ENCODE measurements at regions not wholly inside any gene's neighbourhood (a gene's known extent, or its start where the extent isn't known, plus 50 kb on each side); places are given as distances from the start of the nearest gene placed in this dataset.

DNA sequence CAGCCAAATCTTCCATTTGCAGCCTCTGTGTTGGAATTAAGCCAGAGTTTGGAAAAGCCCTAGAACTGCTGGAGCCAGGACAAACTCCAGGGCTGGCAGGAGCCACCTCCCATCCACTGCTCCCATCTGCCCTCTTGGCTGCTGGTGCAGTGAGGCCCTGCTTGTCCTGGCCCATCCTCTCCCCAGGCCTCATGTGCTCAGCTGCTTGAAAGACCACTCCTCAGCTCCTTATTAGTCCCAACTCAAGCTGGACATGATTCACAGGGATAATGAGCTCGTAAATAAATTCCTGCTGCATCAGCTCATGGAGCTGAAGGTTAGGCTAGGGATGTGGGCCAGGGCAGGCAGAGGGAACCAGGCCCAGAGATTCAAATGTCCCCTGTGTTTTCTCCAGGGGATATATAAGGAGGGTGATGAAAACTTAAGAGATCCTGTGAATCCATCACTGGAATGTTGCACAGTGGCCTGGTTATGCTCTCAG lies 282.8 kb downstream of the RPS24 start:
- Histone ChIP-seq H3K27ac (ENCODE audit: low read length) (peak overlapping the region; percentile 11), H3K4me1 (ENCODE audit: control insufficient read depth, insufficient read depth, low read length) (no peaks in the 10 kb centered on the region), H3K36me3 (ENCODE audit: control insufficient read depth, insufficient read depth, low read length) (no peaks in the 10 kb centered on the region), H3K4me3 (ENCODE audit: low read length) (no peak overlapping the region), H3K27me3 (ENCODE audit: control insufficient read depth, insufficient read depth, low read length) (no peaks in the 10 kb centered on the region), H3K9me3 (ENCODE audit: control insufficient read depth, low read depth, low read length) (no peaks in the 10 kb centered on the region)
- no peak for DNase-seq
- no CpG with 5 or more reads among the region's 1 CpG for WGBS (ENCODE audit: insufficient coverage, low lambda C conversion rate)

DNA sequence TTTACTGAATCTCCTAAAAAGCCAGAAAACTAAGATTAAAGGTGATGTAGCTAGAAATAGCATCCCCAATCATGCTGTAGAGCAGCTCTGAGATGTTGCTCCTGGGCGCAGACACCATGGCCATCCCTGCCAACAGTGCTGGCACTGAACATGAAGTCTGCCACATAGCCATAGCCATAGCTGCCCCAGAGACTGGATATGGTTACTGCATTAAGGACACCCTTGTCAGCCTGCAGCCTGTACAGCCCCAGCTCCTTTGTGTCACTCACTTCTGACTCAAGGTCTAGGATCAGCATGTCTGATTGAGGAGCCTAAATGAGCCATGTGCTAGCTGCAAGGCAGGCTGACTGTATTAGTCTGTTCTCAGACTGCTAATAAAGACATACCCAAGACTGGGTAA lies 284.6 kb downstream of the RPS24 start:
- DNase-seq, result no peak
- no peak overlapping the region for H3K27ac ChIP-seq (ENCODE audit: low read length)
- no peak overlapping the region for H3K4me3 ChIP-seq (ENCODE audit: low read length)
- no peaks in the 10 kb centered on the region for H3K4me1 ChIP-seq (ENCODE audit: control insufficient read depth, insufficient read depth, low read length)
- H3K27me3 ChIP-seq (ENCODE audit: control insufficient read depth, insufficient read depth, low read length), result no peaks in the 10 kb centered on the region
- no peaks in the 10 kb centered on the region for H3K9me3 ChIP-seq (ENCODE audit: control insufficient read depth, low read depth, low read length)
- no peaks in the 10 kb centered on the region for H3K36me3 ChIP-seq (ENCODE audit: control insufficient read depth, insufficient read depth, low read length)
- no CpG with 5 or more reads among the region's 1 CpG for WGBS (ENCODE audit: insufficient coverage, low lambda C conversion rate)

- no peaks in the 10 kb centered on the region for H3K9me3 ChIP-seq (ENCODE audit: control insufficient read depth, low read depth, low read length)
- H3K36me3 ChIP-seq (ENCODE audit: control insufficient read depth, insufficient read depth, low read length), result no peaks in the 10 kb centered on the region
- no peaks in the 10 kb centered on the region for H3K4me1 ChIP-seq (ENCODE audit: control insufficient read depth, insufficient read depth, low read length)
- no CpG with 5 or more reads among the region's 7 CpGs for WGBS (ENCODE audit: insufficient coverage, low lambda C conversion rate)
- no peaks in the 10 kb centered on the region for H3K27me3 ChIP-seq (ENCODE audit: control insufficient read depth, insufficient read depth, low read length)
- H3K27ac ChIP-seq (ENCODE audit: low read length), result no peak overlapping the region
- DNase-seq, result no peak
- no peak overlapping the region for H3K4me3 ChIP-seq (ENCODE audit: low read length)
These were observed 285.7 kb downstream of the RPS24 start for GRCh38 chr10:78319371-78319770.

- no peak overlapping the region for H3K4me3 ChIP-seq (ENCODE audit: low read length)
- no peaks in the 10 kb centered on the region for H3K9me3 ChIP-seq (ENCODE audit: control insufficient read depth, low read depth, low read length)
- H3K4me1 ChIP-seq (ENCODE audit: control insufficient read depth, insufficient read depth, low read length), result no peaks in the 10 kb centered on the region
- DNase-seq, result no peak
- WGBS (ENCODE audit: insufficient coverage, low lambda C conversion rate), result no CpG with 5 or more reads among the region's 2 CpGs
- H3K36me3 ChIP-seq (ENCODE audit: control insufficient read depth, insufficient read depth, low read length), result no peaks in the 10 kb centered on the region
- no peak overlapping the region for H3K27ac ChIP-seq (ENCODE audit: low read length)
- no peaks in the 10 kb centered on the region for H3K27me3 ChIP-seq (ENCODE audit: control insufficient read depth, insufficient read depth, low read length)
These were observed 286.2 kb downstream of the RPS24 start for GRCh38 chr10:78319841-78320240.

- Histone ChIP-seq H3K4me3 (ENCODE audit: low read length) (no peak overlapping the region), H3K27me3 (ENCODE audit: control insufficient read depth, insufficient read depth, low read length) (no peaks in the 10 kb centered on the region), H3K9me3 (ENCODE audit: control insufficient read depth, low read depth, low read length) (peaks cover 4% of the 10 kb centered on the region), H3K36me3 (ENCODE audit: control insufficient read depth, insufficient read depth, low read length) (no peaks in the 10 kb centered on the region), H3K27ac (ENCODE audit: low read length) (no peak overlapping the region), H3K4me1 (ENCODE audit: control insufficient read depth, insufficient read depth, low read length) (no peaks in the 10 kb centered on the region)
- WGBS (ENCODE audit: insufficient coverage, low lambda C conversion rate), result 100% methylated on average over 1 of the region's 5 CpGs
- no peak for DNase-seq
These were observed 286.8 kb downstream of the RPS24 start for GRCh38 chr10:78320506-78320905.

DNA sequence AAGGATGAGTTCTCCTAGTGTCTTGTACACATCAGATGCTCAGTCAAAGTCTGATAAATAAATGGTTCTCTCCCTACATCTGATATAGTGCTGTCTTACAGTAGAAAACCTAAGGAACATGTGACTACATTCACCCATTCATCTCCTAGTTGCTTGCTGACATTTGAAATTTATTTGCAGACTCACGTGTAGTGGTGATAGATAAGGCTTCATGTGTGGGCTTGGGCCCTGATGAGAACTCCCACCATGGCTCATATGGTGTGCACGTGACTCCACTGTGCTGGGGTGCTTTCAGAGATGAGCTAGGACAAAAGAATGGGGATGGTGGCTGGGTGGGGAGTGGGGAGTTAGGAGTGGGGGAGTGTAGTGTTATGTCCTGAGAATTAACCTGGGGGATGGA lies 287.3 kb downstream of the RPS24 start:
- no peak overlapping the region for H3K27ac ChIP-seq (ENCODE audit: low read length)
- WGBS (ENCODE audit: insufficient coverage, low lambda C conversion rate), result no CpG with 5 or more reads among the region's 2 CpGs
- H3K4me1 ChIP-seq (ENCODE audit: control insufficient read depth, insufficient read depth, low read length), result no peaks in the 10 kb centered on the region
- H3K9me3 ChIP-seq (ENCODE audit: control insufficient read depth, low read depth, low read length), result peaks cover 7% of the 10 kb centered on the region
- H3K4me3 ChIP-seq (ENCODE audit: low read length), result no peak overlapping the region
- no peaks in the 10 kb centered on the region for H3K36me3 ChIP-seq (ENCODE audit: control insufficient read depth, insufficient read depth, low read length)
- no peaks in the 10 kb centered on the region for H3K27me3 ChIP-seq (ENCODE audit: control insufficient read depth, insufficient read depth, low read length)
- DNase-seq, result no peak

GRCh38 chr10:78321500-78321899 lies 287.8 kb downstream of the RPS24 start:
- H3K27me3 ChIP-seq (ENCODE audit: control insufficient read depth, insufficient read depth, low read length), result no peaks in the 10 kb centered on the region
- DNase-seq, result no peak
- no peaks in the 10 kb centered on the region for H3K4me1 ChIP-seq (ENCODE audit: control insufficient read depth, insufficient read depth, low read length)
- no CpG with 5 or more reads among the region's 4 CpGs for WGBS (ENCODE audit: insufficient coverage, low lambda C conversion rate)
- H3K27ac ChIP-seq (ENCODE audit: low read length), result no peak overlapping the region
- H3K36me3 ChIP-seq (ENCODE audit: control insufficient read depth, insufficient read depth, low read length), result no peaks in the 10 kb centered on the region
- no peak overlapping the region for H3K4me3 ChIP-seq (ENCODE audit: low read length)
- peaks cover 12% of the 10 kb centered on the region for H3K9me3 ChIP-seq (ENCODE audit: control insufficient read depth, low read depth, low read length)

DNA sequence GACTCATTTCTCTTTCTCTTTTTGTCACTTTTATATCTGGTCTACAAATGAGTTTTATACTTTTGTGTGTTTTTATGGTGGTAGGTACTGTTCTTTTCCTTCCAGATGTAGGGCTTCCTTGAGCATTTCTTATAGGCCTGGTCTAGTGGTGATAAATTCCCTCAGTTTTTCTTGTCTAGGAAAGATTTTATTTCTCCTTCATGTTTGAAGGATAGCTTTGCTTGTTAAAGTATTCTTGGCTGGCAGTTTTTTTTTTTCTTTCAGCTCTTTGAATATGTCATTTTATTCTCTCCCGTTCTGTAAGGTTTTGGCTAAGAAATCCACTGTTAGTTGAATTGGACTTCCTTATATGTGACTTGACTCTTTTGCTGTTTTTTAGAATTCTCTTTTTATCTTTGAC lies 292.7 kb downstream of the RPS24 start:
- H3K4me3 ChIP-seq (ENCODE audit: low read length), result no peak overlapping the region
- no peak for DNase-seq
- no peak overlapping the region for H3K27ac ChIP-seq (ENCODE audit: low read length)
- H3K36me3 ChIP-seq (ENCODE audit: control insufficient read depth, insufficient read depth, low read length), result no peaks in the 10 kb centered on the region
- WGBS (ENCODE audit: insufficient coverage, low lambda C conversion rate), result 100% methylated on average over 1 of the region's 1 CpG
- H3K27me3 ChIP-seq (ENCODE audit: control insufficient read depth, insufficient read depth, low read length), result no peaks in the 10 kb centered on the region
- peaks cover 24% of the 10 kb centered on the region for H3K9me3 ChIP-seq (ENCODE audit: control insufficient read depth, low read depth, low read length)
- no peaks in the 10 kb centered on the region for H3K4me1 ChIP-seq (ENCODE audit: control insufficient read depth, insufficient read depth, low read length)

DNA sequence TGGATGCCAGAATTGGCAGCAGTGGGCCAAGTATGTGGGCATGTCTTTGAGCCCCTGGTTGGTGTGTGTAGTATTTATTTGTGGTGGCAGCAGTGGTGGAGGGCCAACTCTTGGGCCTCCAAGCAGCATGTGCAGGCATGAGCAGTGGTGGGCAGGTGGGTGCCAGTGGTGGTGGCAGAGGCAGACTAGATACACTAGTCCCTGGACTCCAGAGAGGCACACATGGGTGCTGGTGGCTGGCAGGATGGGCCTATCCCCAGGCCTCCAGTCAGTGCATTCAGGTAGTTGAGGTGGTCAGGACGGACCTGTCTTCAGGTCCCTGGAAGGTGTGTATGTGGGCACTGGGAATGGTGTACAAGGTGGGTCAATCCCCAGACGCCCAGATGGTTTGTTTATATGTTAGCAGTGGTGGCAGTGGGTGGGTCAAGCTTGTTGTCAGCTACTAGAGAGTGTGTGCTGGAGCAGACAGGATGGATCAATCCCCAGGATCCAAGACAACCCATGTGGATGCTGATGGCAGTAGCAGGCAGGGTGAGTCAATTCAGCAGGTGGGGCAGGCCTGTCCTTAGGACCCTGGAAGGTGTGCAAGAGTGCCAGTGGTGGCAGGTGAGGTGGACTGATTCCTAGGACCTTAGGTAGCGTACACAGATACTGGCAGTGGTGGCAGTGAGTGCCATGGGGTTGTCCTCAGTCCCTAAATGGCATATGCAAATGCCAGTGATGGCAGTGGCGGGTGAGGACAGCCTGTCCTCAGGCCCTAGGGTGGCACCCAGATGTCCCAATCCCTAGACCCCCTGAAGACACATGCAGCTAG lies 294.3 kb downstream of the RPS24 start:
- Histone ChIP-seq H3K27ac (ENCODE audit: low read length) (no peak overlapping the region), H3K36me3 (ENCODE audit: control insufficient read depth, insufficient read depth, low read length) (no peaks in the 10 kb centered on the region), H3K4me1 (ENCODE audit: control insufficient read depth, insufficient read depth, low read length) (no peaks in the 10 kb centered on the region), H3K4me3 (ENCODE audit: low read length) (no peak overlapping the region), H3K9me3 (ENCODE audit: control insufficient read depth, low read depth, low read length) (peaks cover 24% of the 10 kb centered on the region), H3K27me3 (ENCODE audit: control insufficient read depth, insufficient read depth, low read length) (no peaks in the 10 kb centered on the region)
- DNase-seq, result no peak
- WGBS (ENCODE audit: insufficient coverage, low lambda C conversion rate), result no CpG with 5 or more reads among the region's 4 CpGs

DNA sequence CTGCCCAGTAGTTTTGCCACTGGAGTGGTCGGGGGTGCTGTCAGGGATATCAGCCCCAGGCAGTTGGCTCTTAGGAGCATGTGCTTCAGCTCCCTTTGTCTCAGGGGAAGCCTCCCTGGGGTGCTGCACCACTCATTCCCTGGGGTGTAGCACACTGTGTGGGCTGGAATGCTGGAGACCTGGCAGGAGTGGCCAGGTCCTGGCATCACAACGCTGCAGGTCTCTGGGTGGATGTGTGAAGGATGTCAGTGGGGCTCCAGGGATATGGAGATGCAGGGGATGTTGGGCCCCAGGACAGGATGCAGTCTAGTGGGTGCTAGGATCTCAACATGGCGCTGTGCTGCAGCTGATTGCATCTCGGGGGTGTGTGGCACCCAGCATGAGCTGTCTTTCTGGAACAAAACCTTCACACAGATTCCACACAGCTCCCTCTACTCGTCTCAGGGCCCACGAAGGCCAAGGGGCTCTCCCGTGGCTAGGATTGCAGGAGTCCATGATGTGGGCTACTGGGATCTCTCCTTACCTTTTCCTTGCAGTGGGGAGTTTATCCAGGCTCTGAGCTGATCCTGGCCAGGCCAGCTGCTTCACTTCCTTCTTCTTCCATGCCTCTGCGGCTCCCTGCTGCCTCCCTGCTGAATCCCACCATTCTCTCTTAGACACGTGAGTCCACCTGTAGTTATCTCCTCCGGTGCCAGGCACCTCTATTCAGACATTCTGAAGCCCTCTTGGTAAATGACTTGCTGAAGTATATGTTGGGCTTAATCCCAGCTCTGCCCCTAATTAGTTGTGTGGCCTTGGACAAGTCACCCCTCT lies 295.1 kb downstream of the RPS24 start:
- no CpG with 5 or more reads among the region's 10 CpGs for WGBS (ENCODE audit: insufficient coverage, low lambda C conversion rate)
- peaks cover 24% of the 10 kb centered on the region for H3K9me3 ChIP-seq (ENCODE audit: control insufficient read depth, low read depth, low read length)
- no peak for DNase-seq

More for the DNA sequence above, 295.1 kb downstream of the RPS24 start:
- Histone ChIP-seq H3K4me1 (ENCODE audit: control insufficient read depth, insufficient read depth, low read length) (no peaks in the 10 kb centered on the region), H3K27ac (ENCODE audit: low read length) (no peak overlapping the region), H3K4me3 (ENCODE audit: low read length) (no peak overlapping the region), H3K27me3 (ENCODE audit: control insufficient read depth, insufficient read depth, low read length) (no peaks in the 10 kb centered on the region), H3K36me3 (ENCODE audit: control insufficient read depth, insufficient read depth, low read length) (no peaks in the 10 kb centered on the region)
